A549 (cell line): ENCODE measurements at regions not wholly inside any gene's neighbourhood (a gene's known extent, or its start where the extent isn't known, plus 50 kb on each side); places are given as distances from the start of the nearest gene placed in this dataset.
"Not testable (repeated sequence)": the region's sequence is repeated elsewhere in the genome, so short reads cannot be mapped to it uniquely, and the experiment has no call there.

Experiments
- JUN ChIP-seq, 2 experiments: fragments of >200 bp; sonication (Bioruptor Twin); formaldehyde crosslinking; IDR thresholded peaks; 2 replicates in 1 of 2; 3 replicates in 1 of 2; pipeline ENCODE4 v1.6.1; 2016 to 2017
- ZFP36 ChIP-seq: fragments of 450-650 bp; IDR thresholded peaks from 2 replicates; pipeline ENCODE4 v1.6.1; 2014; ENCODE audit warnings: borderline replicate concordance; ENCODE audit not compliant: partially characterized antibody
- TF ChIP-seq, protein P1 (sequence below): fragments of >200 bp; sonication (Bioruptor Twin); formaldehyde crosslinking; IDR thresholded peaks from 3 replicates; pipeline ENCODE4 v1.5.1; 2016

DNA sequence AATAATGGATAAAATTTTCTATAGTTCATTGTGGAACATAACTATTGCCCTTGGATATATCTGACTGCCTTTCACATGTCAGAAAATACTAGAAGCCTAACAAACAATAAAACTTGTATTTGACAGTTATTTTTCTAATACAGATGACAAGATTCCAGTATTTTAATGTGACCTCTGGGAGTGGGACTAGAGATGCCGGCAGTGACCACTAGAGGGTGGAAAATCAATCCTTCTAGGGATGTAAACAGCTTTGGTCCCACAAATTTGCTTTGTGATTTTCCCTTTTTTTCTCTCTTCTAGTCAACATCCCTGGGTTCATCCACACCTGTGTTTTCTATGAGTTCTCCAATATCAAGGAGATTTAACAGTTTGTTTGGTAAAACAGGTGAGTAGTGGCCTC, 813.7 kb downstream of the SPATA31A1 start:
- TF ChIP-seq, protein P1, sequence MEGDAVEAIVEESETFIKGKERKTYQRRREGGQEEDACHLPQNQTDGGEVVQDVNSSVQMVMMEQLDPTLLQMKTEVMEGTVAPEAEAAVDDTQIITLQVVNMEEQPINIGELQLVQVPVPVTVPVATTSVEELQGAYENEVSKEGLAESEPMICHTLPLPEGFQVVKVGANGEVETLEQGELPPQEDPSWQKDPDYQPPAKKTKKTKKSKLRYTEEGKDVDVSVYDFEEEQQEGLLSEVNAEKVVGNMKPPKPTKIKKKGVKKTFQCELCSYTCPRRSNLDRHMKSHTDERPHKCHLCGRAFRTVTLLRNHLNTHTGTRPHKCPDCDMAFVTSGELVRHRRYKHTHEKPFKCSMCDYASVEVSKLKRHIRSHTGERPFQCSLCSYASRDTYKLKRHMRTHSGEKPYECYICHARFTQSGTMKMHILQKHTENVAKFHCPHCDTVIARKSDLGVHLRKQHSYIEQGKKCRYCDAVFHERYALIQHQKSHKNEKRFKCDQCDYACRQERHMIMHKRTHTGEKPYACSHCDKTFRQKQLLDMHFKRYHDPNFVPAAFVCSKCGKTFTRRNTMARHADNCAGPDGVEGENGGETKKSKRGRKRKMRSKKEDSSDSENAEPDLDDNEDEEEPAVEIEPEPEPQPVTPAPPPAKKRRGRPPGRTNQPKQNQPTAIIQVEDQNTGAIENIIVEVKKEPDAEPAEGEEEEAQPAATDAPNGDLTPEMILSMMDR = not testable (repeated sequence)
- TF ChIP-seq ZFP36; JUN (IDR thresholded peaks at IDR 0.05): not testable (repeated sequence)
